Ishikawa (cell line): ENCODE measurements at regions not wholly inside any gene's neighbourhood (a gene's known extent, or its start where the extent isn't known, plus 50 kb on each side); places are given as distances from the start of the nearest gene placed in this dataset.

Source experiments
- CEBPB ChIP-seq: IDR thresholded peaks from 2 replicates; pipeline ENCODE4 v1.6.1; 2012
- CREB1 ChIP-seq: IDR thresholded peaks from 2 replicates; pipeline ENCODE4 v1.6.1; 2012; ENCODE audit warnings: low read depth
- EP300 ChIP-seq: IDR thresholded peaks from 2 replicates; pipeline ENCODE4 v1.6.1; 2012; ENCODE audit warnings: borderline replicate concordance
- FOXM1 ChIP-seq: IDR thresholded peaks from 2 replicates; pipeline ENCODE4 v1.6.1; 2012; ENCODE audit warnings: low read depth, borderline replicate concordance
- TAF1 ChIP-seq: IDR thresholded peaks from 2 replicates; pipeline ENCODE4 v1.6.1; 2012; ENCODE audit warnings: low read depth, mild to moderate bottlenecking
- ZBTB7A ChIP-seq: IDR thresholded peaks from 2 replicates; pipeline ENCODE4 v1.6.1; 2012; ENCODE audit warnings: low read depth
- TF ChIP-seq, protein P1 (sequence below): IDR thresholded peaks from 2 replicates; pipeline ENCODE4 v1.6.1; 2012

DNA sequence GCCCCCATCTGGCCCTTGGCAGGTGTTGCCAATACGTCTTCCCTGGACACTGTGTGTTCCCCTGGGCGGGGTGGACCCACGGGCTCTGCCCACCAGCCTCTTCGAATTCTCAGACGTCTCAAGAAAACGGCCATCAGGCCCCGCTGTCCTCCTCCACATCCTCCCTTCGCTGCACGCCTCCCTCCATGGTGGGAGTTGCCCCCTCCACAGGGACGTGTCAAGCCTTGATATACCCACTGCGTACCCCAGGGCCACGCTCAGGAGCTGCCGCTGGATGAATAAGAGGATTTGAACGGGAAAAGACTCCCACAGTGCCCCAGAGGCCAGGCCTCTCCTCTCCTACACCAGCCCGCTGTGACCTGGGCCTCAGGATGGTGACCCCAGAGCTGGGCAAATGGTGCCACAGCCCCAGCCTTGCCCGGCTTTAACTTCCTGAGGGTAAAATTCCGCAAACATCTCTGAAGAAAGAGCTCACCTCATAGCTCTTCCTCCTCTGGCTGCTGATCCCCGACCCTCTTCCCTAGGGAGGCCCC lies 399.3 kb upstream of the MYT1L start:
- no peak for TF ChIP-seq ZBTB7A
- no peak for TF ChIP-seq CREB1
- TF ChIP-seq, protein P1, sequence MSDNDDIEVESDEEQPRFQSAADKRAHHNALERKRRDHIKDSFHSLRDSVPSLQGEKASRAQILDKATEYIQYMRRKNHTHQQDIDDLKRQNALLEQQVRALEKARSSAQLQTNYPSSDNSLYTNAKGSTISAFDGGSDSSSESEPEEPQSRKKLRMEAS: no peak
- no peak for TF ChIP-seq CEBPB
- TF ChIP-seq EP300: no peak
- no peak for TF ChIP-seq TAF1
- no peak for TF ChIP-seq FOXM1
